ENCODE measurements at regions not wholly inside any gene's neighbourhood (a gene's known extent, or its start where the extent isn't known, plus 50 kb on each side); places are given as distances from the start of the nearest gene placed in this dataset.

GRCh38 chr20:60529149-60529548 lies 570.9 kb downstream of the CDH26 start:
- no peak overlapping the region for H3K4me3 Mint-ChIP-seq (ENCODE audit: unreplicated experiment)
- peaks cover 4% of the 10 kb centered on the region for H3K36me3 Mint-ChIP-seq (ENCODE audit: unreplicated experiment)
- H3K27ac Mint-ChIP-seq (ENCODE audit: unreplicated experiment) = no peak overlapping the region
- TF ChIP-seq, protein P1, sequence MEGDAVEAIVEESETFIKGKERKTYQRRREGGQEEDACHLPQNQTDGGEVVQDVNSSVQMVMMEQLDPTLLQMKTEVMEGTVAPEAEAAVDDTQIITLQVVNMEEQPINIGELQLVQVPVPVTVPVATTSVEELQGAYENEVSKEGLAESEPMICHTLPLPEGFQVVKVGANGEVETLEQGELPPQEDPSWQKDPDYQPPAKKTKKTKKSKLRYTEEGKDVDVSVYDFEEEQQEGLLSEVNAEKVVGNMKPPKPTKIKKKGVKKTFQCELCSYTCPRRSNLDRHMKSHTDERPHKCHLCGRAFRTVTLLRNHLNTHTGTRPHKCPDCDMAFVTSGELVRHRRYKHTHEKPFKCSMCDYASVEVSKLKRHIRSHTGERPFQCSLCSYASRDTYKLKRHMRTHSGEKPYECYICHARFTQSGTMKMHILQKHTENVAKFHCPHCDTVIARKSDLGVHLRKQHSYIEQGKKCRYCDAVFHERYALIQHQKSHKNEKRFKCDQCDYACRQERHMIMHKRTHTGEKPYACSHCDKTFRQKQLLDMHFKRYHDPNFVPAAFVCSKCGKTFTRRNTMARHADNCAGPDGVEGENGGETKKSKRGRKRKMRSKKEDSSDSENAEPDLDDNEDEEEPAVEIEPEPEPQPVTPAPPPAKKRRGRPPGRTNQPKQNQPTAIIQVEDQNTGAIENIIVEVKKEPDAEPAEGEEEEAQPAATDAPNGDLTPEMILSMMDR (IDR thresholded peaks at IDR 0.05; ENCODE audit: partially characterized antibody, unreplicated experiment) = no peak
- peaks cover 1% of the 10 kb centered on the region for H3K9me3 Mint-ChIP-seq (ENCODE audit: unreplicated experiment)
- DNase-seq = no peak
- H3K27me3 Mint-ChIP-seq (ENCODE audit: unreplicated experiment) = peaks cover 3% of the 10 kb centered on the region
- no peaks in the 10 kb centered on the region for H3K4me1 Mint-ChIP-seq (ENCODE audit: low read depth, unreplicated experiment)

DNA sequence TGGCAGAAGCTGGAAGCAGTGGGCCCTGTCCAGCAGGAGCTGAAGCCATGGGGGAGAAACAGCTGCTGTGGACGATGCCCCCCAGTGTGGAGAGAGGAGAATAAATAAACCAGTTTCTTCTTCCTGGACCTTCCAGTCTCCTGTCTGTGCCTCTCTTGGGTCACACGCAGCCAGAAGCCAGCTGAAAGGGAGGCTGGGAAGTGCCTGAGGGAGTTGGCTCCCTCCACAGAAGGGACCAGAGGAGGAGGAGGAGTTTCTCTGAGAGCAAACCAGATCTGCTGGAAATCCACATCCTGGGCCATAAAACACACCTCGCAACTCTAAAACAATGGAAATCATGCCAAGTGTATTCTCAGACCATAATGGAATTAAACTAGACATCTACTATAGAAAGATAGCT lies 577.0 kb downstream of the CDH26 start:
- no peak overlapping the region for H3K4me3 Mint-ChIP-seq (ENCODE audit: unreplicated experiment)
- no peaks in the 10 kb centered on the region for H3K36me3 Mint-ChIP-seq (ENCODE audit: unreplicated experiment)
- no peak for DNase-seq
- peaks cover 6% of the 10 kb centered on the region for H3K4me1 Mint-ChIP-seq (ENCODE audit: low read depth, unreplicated experiment)
- no peak overlapping the region for H3K27ac Mint-ChIP-seq (ENCODE audit: unreplicated experiment)
- TF ChIP-seq, protein P1 (IDR thresholded peaks at IDR 0.05; ENCODE audit: partially characterized antibody, unreplicated experiment) = no peak
- no peaks in the 10 kb centered on the region for H3K9me3 Mint-ChIP-seq (ENCODE audit: unreplicated experiment)
- no peaks in the 10 kb centered on the region for H3K27me3 Mint-ChIP-seq (ENCODE audit: unreplicated experiment)

- no peak overlapping the region for H3K4me3 Mint-ChIP-seq (ENCODE audit: unreplicated experiment)
- TF ChIP-seq, protein P1 (IDR thresholded peaks at IDR 0.05; ENCODE audit: partially characterized antibody, unreplicated experiment) = no peak
- H3K27ac Mint-ChIP-seq (ENCODE audit: unreplicated experiment) = no peak overlapping the region
- no peaks in the 10 kb centered on the region for H3K36me3 Mint-ChIP-seq (ENCODE audit: unreplicated experiment)
- no peak for DNase-seq
- no peaks in the 10 kb centered on the region for H3K9me3 Mint-ChIP-seq (ENCODE audit: unreplicated experiment)
- no peaks in the 10 kb centered on the region for H3K27me3 Mint-ChIP-seq (ENCODE audit: unreplicated experiment)
- H3K4me1 Mint-ChIP-seq (ENCODE audit: low read depth, unreplicated experiment) = peaks cover 1% of the 10 kb centered on the region
These were observed 582.4 kb downstream of the CDH26 start for GRCh38 chr20:60540591-60540990.

DNA sequence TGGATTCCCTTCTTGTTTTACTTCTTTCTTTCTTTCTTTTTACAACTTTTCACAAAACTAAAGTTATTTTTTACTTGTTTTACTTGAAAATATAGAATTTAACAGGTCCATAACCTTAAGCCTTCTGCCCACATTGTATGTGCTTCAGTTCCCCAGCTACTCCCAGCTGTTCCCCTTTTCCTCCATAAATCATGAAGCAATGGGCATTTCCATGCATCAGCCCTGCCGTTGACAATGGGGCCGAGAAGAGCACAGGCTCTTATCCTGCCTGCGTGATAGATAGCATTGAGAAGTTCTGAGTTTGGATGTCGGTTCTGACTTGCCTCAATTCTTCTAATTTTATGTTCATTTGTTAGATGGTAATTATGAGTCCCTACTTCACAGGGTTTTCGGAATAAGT lies 583.8 kb downstream of the CDH26 start:
- Mint-ChIP-seq H3K27ac (ENCODE audit: unreplicated experiment) (no peak overlapping the region), H3K4me3 (ENCODE audit: unreplicated experiment) (no peak overlapping the region), H3K27me3 (ENCODE audit: unreplicated experiment) (no peaks in the 10 kb centered on the region), H3K4me1 (ENCODE audit: low read depth, unreplicated experiment) (no peaks in the 10 kb centered on the region), H3K36me3 (ENCODE audit: unreplicated experiment) (peaks cover 4% of the 10 kb centered on the region), H3K9me3 (ENCODE audit: unreplicated experiment) (no peaks in the 10 kb centered on the region)
- no peak for DNase-seq
- TF ChIP-seq, protein P1 (IDR thresholded peaks at IDR 0.05; ENCODE audit: partially characterized antibody, unreplicated experiment) = no peak

DNA sequence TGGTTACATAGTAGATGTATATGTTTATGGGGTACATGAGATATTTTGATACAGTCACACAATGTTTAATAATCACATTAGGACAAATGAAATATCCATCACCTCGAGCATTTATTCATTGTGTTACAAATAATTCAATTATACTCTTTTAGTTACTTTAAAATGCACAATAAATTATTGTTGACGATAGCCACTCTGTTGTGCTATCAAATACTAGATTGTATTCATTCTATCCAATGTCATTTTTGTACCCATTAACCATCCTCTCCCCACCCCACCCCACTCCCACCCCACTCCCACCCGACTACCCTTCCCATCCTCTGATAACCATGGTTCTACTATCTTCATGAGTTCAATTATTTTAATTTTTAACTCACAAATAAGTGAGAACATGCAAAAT lies 585.4 kb downstream of the CDH26 start:
- H3K27ac Mint-ChIP-seq (ENCODE audit: unreplicated experiment) = no peak overlapping the region
- H3K36me3 Mint-ChIP-seq (ENCODE audit: unreplicated experiment) = peaks cover 4% of the 10 kb centered on the region
- H3K4me3 Mint-ChIP-seq (ENCODE audit: unreplicated experiment) = no peak overlapping the region

More for the DNA sequence above, 585.4 kb downstream of the CDH26 start:
- Mint-ChIP-seq H3K4me1 (ENCODE audit: low read depth, unreplicated experiment) (no peaks in the 10 kb centered on the region), H3K9me3 (ENCODE audit: unreplicated experiment) (no peaks in the 10 kb centered on the region), H3K27me3 (ENCODE audit: unreplicated experiment) (no peaks in the 10 kb centered on the region)
- TF ChIP-seq, protein P1 (IDR thresholded peaks at IDR 0.05; ENCODE audit: partially characterized antibody, unreplicated experiment) = no peak
- DNase-seq = no peak
